K562 (cell line): ENCODE measurements at regions not wholly inside any gene's neighbourhood (a gene's known extent, or its start where the extent isn't known, plus 50 kb on each side); places are given as distances from the start of the nearest gene placed in this dataset.

Source experiments
- IRF2 ChIP-seq: sonication (generic); formaldehyde crosslinking; IDR thresholded peaks from 2 replicates; pipeline ENCODE4 v1.8.1; 2022; ENCODE audit warnings: mild to moderate bottlenecking, missing genetic modification reagents
- MCM3 ChIP-seq: fragments of 450-650 bp; IDR thresholded peaks from 2 replicates; pipeline ENCODE4 v1.6.1; 2016
- SREBF2 ChIP-seq: sonication (generic); formaldehyde crosslinking; IDR thresholded peaks from 2 replicates; pipeline ENCODE4 v1.4.0; 2020; ENCODE audit warnings: mild to moderate bottlenecking, missing genetic modification reagents
- STAT6 ChIP-seq: sonication (generic); formaldehyde crosslinking; IDR thresholded peaks from 2 replicates; pipeline ENCODE4 v1.8.1; 2023; ENCODE audit warnings: mild to moderate bottlenecking, missing genetic modification reagents
- TF ChIP-seq, protein P1 (sequence below): fragments of 200-600 bp; sonication (generic); IDR thresholded peaks from one replicate; pipeline ENCODE4 v1.6.1; 2012; ENCODE audit warnings: mild to moderate bottlenecking, low read depth, low read length, inconsistent platforms

- TF ChIP-seq SREBF2 (CRISPR knock-in tag): no peak
- TF ChIP-seq MCM3: no peak
- no peak for TF ChIP-seq STAT6
- TF ChIP-seq, protein P1, sequence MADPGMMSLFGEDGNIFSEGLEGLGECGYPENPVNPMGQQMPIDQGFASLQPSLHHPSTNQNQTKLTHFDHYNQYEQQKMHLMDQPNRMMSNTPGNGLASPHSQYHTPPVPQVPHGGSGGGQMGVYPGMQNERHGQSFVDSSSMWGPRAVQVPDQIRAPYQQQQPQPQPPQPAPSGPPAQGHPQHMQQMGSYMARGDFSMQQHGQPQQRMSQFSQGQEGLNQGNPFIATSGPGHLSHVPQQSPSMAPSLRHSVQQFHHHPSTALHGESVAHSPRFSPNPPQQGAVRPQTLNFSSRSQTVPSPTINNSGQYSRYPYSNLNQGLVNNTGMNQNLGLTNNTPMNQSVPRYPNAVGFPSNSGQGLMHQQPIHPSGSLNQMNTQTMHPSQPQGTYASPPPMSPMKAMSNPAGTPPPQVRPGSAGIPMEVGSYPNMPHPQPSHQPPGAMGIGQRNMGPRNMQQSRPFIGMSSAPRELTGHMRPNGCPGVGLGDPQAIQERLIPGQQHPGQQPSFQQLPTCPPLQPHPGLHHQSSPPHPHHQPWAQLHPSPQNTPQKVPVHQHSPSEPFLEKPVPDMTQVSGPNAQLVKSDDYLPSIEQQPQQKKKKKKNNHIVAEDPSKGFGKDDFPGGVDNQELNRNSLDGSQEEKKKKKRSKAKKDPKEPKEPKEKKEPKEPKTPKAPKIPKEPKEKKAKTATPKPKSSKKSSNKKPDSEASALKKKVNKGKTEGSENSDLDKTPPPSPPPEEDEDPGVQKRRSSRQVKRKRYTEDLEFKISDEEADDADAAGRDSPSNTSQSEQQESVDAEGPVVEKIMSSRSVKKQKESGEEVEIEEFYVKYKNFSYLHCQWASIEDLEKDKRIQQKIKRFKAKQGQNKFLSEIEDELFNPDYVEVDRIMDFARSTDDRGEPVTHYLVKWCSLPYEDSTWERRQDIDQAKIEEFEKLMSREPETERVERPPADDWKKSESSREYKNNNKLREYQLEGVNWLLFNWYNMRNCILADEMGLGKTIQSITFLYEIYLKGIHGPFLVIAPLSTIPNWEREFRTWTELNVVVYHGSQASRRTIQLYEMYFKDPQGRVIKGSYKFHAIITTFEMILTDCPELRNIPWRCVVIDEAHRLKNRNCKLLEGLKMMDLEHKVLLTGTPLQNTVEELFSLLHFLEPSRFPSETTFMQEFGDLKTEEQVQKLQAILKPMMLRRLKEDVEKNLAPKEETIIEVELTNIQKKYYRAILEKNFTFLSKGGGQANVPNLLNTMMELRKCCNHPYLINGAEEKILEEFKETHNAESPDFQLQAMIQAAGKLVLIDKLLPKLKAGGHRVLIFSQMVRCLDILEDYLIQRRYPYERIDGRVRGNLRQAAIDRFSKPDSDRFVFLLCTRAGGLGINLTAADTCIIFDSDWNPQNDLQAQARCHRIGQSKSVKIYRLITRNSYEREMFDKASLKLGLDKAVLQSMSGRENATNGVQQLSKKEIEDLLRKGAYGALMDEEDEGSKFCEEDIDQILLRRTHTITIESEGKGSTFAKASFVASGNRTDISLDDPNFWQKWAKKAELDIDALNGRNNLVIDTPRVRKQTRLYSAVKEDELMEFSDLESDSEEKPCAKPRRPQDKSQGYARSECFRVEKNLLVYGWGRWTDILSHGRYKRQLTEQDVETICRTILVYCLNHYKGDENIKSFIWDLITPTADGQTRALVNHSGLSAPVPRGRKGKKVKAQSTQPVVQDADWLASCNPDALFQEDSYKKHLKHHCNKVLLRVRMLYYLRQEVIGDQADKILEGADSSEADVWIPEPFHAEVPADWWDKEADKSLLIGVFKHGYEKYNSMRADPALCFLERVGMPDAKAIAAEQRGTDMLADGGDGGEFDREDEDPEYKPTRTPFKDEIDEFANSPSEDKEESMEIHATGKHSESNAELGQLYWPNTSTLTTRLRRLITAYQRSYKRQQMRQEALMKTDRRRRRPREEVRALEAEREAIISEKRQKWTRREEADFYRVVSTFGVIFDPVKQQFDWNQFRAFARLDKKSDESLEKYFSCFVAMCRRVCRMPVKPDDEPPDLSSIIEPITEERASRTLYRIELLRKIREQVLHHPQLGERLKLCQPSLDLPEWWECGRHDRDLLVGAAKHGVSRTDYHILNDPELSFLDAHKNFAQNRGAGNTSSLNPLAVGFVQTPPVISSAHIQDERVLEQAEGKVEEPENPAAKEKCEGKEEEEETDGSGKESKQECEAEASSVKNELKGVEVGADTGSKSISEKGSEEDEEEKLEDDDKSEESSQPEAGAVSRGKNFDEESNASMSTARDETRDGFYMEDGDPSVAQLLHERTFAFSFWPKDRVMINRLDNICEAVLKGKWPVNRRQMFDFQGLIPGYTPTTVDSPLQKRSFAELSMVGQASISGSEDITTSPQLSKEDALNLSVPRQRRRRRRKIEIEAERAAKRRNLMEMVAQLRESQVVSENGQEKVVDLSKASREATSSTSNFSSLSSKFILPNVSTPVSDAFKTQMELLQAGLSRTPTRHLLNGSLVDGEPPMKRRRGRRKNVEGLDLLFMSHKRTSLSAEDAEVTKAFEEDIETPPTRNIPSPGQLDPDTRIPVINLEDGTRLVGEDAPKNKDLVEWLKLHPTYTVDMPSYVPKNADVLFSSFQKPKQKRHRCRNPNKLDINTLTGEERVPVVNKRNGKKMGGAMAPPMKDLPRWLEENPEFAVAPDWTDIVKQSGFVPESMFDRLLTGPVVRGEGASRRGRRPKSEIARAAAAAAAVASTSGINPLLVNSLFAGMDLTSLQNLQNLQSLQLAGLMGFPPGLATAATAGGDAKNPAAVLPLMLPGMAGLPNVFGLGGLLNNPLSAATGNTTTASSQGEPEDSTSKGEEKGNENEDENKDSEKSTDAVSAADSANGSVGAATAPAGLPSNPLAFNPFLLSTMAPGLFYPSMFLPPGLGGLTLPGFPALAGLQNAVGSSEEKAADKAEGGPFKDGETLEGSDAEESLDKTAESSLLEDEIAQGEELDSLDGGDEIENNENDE: no peak
- TF ChIP-seq IRF2 (CRISPR knock-in tag): no peak
Observed at GRCh38 chr10:88126699-88127098, 263.3 kb downstream of the PTEN start (continued).
